Ovary (tissue), 7 donors: ENCODE measurements at regions not wholly inside any gene's neighbourhood (a gene's known extent, or its start where the extent isn't known, plus 50 kb on each side); places are given as distances from the start of the nearest gene placed in this dataset.

Source experiments
- DNase-seq, 5 donors: peaks; one replicate each; pipeline ENCODE4 v3.0.0-alpha.2; 2019 to 2020
- H3K27ac ChIP-seq, 2 donors: fragments of 200-600 bp; one replicate each; pipeline versions ENCODE4 v1.5.1 to v1.8.0; 2019 to 2022
- H3K27me3 ChIP-seq: fragments of 200-600 bp; one replicate; pipeline ENCODE4 v1.8.0; 2022
- H3K36me3 ChIP-seq: fragments of 200-600 bp; sonication (generic); one replicate; pipeline ENCODE4 v1.5.1; 2019
- H3K4me1 ChIP-seq: one replicate; pipeline ENCODE4 v1.8.1; 2013; ENCODE audit warnings: mild to moderate bottlenecking, moderate library complexity; ENCODE audit not compliant: insufficient read depth
- H3K4me3 ChIP-seq: fragments of 200-600 bp; sonication (generic); one replicate; pipeline ENCODE4 v1.5.1; 2017
- H3K9me3 ChIP-seq, 2 donors: fragments of 200-600 bp in 1 of 2; sonication (generic) in 1 of 2; one replicate each; pipeline versions ENCODE4 v1.5.1 to v1.8.1; 2013 to 2019; ENCODE audit warnings: mild to moderate bottlenecking in 1 of 2, moderate library complexity in 1 of 2
- EP300 ChIP-seq: sonication (generic); formaldehyde crosslinking; IDR thresholded peaks from one replicate; pipeline ENCODE4 v1.6.1; 2017; ENCODE audit warnings: antibody characterized with exemption
- POLR2A ChIP-seq: fragments of 450-650 bp; IDR thresholded peaks from one replicate; pipeline ENCODE4 v1.6.1; 2017; ENCODE audit warnings: antibody characterized with exemption, mild to moderate bottlenecking, moderate library complexity
- WGBS, 3 donors: extraction: QIAGEN DNeasy Blood & Tissue Kit in 1 of 3; methylation state at CpG; one replicate each; pipeline versions ENCODE4 v1.1.5 to v1.1.7; 2013 to 2017; 5-methylcytosine and 5-hydroxymethylcytosine counted together
- intact Hi-C, 4 donors: fragments of 100-400 bp; cut with DNase I; formaldehyde crosslinking; loops; one replicate each; pipeline versions ENCODE4 v1.11.0 to v1.15.1; 2022 to 2023
- TF ChIP-seq, protein P1 (sequence below), 3 donors: fragments of 450-650 bp in 2 of 3; fragments of 200-600 bp in 1 of 3; IDR thresholded peaks; one replicate each; pipeline versions ENCODE4 v1.5.1 to v1.8.0; 2016 to 2022; ENCODE audit warnings: antibody characterized with exemption in 3 of 3, mild to moderate bottlenecking in 1 of 3
- donor health status: DM: no; HTN: no; CAD: no; lungs with moderate emphysema.
- donor health status: DM: no; HTN: no; CAD: no.
- donor health status: Bipolar disorder and iron deficiency.
- donor health status: DM: no; HTN: no; CAD: no.
- donor health status: DM: yes; HTN: yes; CAD: no.

DNA sequence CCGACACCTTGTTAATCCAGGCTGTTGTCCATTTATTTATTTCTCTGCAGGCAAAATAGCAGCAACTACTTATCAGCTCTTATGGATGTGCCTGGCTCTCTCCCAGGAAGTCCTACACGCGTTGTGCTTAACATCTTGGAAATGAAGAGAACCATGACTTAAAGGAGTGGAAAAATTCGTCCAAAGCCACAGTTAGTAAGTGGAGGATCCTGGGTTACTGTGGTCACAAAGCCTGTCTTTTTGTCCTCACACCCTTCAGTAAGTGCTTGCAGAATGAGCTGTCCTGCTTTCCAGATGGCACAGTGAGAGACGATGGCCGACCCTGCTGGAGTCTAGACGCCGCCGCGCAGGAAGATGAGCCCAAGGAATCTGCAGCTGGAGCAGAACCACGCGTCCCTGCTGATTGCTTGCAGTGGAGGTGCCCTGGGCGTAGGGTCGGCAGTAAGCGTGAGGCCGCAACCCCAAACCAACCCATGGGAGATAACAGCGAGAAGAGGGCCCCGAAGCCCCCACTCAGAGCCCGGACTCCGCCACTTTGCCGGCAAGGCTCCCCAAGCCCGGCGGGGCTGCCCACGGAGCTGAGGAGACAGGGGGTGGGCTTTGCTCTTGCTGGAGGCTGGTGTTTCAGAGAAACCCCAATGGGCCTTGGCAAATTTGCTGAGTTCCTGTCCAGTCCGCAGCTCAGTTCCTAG is 178.6 kb downstream of the CXCL12 start:
- 81 to 83% (median 82%) methylated on average over 25 of the region's 25 CpGs for WGBS, 3 donors
- intact Hi-C loops: no loop called here
- no peak for DNase-seq
- Histone ChIP-seq H3K9me3 (no peaks in the 10 kb centered on the region), H3K4me3 (no peak overlapping the region), H3K36me3 (no peaks in the 10 kb centered on the region), H3K27me3 (no peaks in the 10 kb centered on the region), H3K4me1 (peaks cover 3% of the 10 kb centered on the region), H3K27ac (no peak overlapping the region)
- TF ChIP-seq EP300 (no peak), POLR2A (no peak)
- TF ChIP-seq, protein P1, sequence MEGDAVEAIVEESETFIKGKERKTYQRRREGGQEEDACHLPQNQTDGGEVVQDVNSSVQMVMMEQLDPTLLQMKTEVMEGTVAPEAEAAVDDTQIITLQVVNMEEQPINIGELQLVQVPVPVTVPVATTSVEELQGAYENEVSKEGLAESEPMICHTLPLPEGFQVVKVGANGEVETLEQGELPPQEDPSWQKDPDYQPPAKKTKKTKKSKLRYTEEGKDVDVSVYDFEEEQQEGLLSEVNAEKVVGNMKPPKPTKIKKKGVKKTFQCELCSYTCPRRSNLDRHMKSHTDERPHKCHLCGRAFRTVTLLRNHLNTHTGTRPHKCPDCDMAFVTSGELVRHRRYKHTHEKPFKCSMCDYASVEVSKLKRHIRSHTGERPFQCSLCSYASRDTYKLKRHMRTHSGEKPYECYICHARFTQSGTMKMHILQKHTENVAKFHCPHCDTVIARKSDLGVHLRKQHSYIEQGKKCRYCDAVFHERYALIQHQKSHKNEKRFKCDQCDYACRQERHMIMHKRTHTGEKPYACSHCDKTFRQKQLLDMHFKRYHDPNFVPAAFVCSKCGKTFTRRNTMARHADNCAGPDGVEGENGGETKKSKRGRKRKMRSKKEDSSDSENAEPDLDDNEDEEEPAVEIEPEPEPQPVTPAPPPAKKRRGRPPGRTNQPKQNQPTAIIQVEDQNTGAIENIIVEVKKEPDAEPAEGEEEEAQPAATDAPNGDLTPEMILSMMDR (IDR thresholded peaks at IDR 0.05): no peak

DNA sequence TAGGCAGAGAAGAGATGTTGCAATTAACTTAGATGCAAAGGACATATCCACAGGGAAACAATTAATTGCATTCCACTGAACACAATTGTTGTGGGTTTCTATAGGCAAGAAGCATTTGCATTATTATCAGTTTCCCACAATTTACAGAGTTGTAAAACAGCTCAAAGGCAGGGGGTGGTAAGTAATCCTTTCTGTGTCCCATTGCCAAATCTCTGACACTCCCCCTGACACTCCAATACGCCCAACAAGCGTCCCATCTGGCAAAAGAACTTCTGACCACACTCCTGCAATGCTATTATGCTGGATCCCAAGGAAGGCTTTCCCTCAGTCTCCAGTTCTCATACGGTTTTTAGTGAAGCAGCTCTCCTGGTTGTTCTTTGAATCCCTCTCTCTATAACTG is 179.8 kb downstream of the CXCL12 start:
- Histone ChIP-seq H3K9me3 (no peaks in the 10 kb centered on the region), H3K4me1 (peaks cover 3% of the 10 kb centered on the region), H3K27ac (no peak overlapping the region), H3K4me3 (no peak overlapping the region), H3K36me3 (no peaks in the 10 kb centered on the region), H3K27me3 (no peaks in the 10 kb centered on the region)
- TF ChIP-seq POLR2A (no peak), EP300 (no peak)
- TF ChIP-seq, protein P1 (IDR thresholded peaks at IDR 0.05): no peak
- 24 to 43% (median 33%) methylated on average over 3 of the region's 3 CpGs for WGBS, 3 donors
- no peak for DNase-seq
- intact Hi-C loops: no loop called here

DNA sequence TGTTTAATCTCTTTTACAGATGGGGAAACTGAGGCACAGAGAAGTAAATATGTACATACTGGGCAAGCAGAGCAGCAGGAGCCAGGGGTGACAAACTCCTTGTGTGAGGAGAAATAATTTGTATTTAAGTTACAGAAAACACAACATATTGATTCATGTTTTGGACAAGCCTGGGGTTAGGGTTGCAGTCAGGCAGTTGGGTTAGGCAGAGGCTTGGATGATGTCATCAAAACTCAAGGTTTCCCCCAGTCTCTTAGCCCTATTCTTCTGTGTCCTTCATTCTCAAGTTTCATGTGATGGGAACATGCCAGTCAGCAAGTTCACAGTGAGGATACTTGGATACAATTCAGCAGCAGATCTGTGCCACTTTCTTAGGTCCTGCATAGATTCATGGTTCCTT is 181.4 kb downstream of the CXCL12 start:
- no peaks in the 10 kb centered on the region for H3K27me3 ChIP-seq
- H3K4me3 ChIP-seq: no peak overlapping the region
- TF ChIP-seq POLR2A (no peak), EP300 (no peak)
- TF ChIP-seq, protein P1 (IDR thresholded peaks at IDR 0.05): no peak
- peaks cover 5% of the 10 kb centered on the region for H3K4me1 ChIP-seq
- no peak overlapping the region for H3K27ac ChIP-seq
- intact Hi-C loops: no loop called here
- H3K9me3 ChIP-seq: no peaks in the 10 kb centered on the region
- DNase-seq: no peak
- no peaks in the 10 kb centered on the region for H3K36me3 ChIP-seq

DNA sequence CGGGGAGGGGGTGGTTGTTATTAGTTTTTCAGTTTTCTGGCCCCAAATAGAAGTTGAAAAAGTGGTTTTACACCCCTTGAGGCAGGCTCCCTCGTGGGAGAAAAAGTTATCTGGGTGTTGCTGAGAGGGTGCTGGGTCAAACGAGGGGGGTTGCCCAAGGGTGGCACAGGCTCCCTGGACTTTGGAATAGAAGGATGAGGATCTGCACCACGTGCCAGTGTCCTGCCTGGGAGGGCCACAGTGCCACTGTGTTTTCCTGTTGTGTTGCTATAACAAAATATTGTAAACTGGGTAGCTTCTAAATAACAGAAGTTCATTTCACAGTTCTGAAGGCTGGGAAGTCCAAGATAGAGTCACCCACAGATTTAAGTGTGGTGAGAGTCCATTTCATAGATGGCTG is 181.9 kb downstream of the CXCL12 start:
- 80 to 86% (median 84%) methylated on average over 4 of the region's 4 CpGs for WGBS, 3 donors
- no peak for TF ChIP-seq EP300
- TF ChIP-seq, protein P1 (IDR thresholded peaks at IDR 0.05): no peak
- no peak for TF ChIP-seq POLR2A
- Histone ChIP-seq H3K27me3 (no peaks in the 10 kb centered on the region), H3K36me3 (no peaks in the 10 kb centered on the region), H3K9me3 (no peaks in the 10 kb centered on the region), H3K4me3 (no peak overlapping the region), H3K27ac (no peak overlapping the region), H3K4me1 (peaks cover 8% of the 10 kb centered on the region)
- intact Hi-C loops: no loop called here
- no peak for DNase-seq
